DMS153 (cell line): ENCODE measurements at regions not wholly inside any gene's neighbourhood (a gene's known extent, or its start where the extent isn't known, plus 50 kb on each side); places are given as distances from the start of the nearest gene placed in this dataset.

ENCODE experiments used
- DNase-seq: peaks from one replicate; lab custom pipeline; 2025; lab: John Stamatoyannopoulos, UW

- no peak for DNase-seq
Observed at GRCh38 chr5:23367874-23368273, 139.5 kb upstream of the PRDM9 start.

- no peak for DNase-seq
Observed at GRCh38 chr5:23353286-23353685, 154.1 kb upstream of the PRDM9 start.

GRCh38 chr5:23352446-23352845 is 155.0 kb upstream of the PRDM9 start:
- DNase-seq = no peak

GRCh38 chr5:23343121-23343520 is 164.3 kb upstream of the PRDM9 start:
- no peak for DNase-seq

GRCh38 chr5:23332650-23333251 is 174.7 kb upstream of the PRDM9 start:
- DNase-seq = no peak

GRCh38 chr5:23330726-23331125 is 176.7 kb upstream of the PRDM9 start:
- DNase-seq = no peak

- no peak for DNase-seq
Observed at GRCh38 chr5:23319901-23320300, 187.5 kb upstream of the PRDM9 start.

GRCh38 chr5:23318960-23319359 is 188.4 kb upstream of the PRDM9 start:
- DNase-seq = no peak

- no peak for DNase-seq
Observed at GRCh38 chr5:23318166-23318565, 189.2 kb upstream of the PRDM9 start.

- peak; percentile 84 for DNase-seq
Observed at GRCh38 chr5:23316060-23316591, 191.3 kb upstream of the PRDM9 start.

- DNase-seq = no peak
Observed at GRCh38 chr5:23314827-23315226, 192.6 kb upstream of the PRDM9 start.

GRCh38 chr5:23305055-23305454 is 202.4 kb upstream of the PRDM9 start:
- DNase-seq = no peak

GRCh38 chr5:23303836-23304235 is 203.6 kb upstream of the PRDM9 start:
- DNase-seq = no peak

- DNase-seq = no peak
Observed at GRCh38 chr5:23303435-23303834, 204.0 kb upstream of the PRDM9 start.

- no peak for DNase-seq
Observed at GRCh38 chr5:23302438-23302837, 205.0 kb upstream of the PRDM9 start.

- no peak for DNase-seq
Observed at GRCh38 chr5:23289162-23289561, 218.2 kb upstream of the PRDM9 start.

GRCh38 chr5:23284656-23285055 is 222.8 kb upstream of the PRDM9 start:
- DNase-seq = no peak

GRCh38 chr5:23274171-23274570 is 233.2 kb upstream of the PRDM9 start:
- DNase-seq = no peak

- DNase-seq = no peak
Observed at GRCh38 chr5:23269981-23270380, 237.4 kb upstream of the PRDM9 start.

GRCh38 chr5:23268136-23268535 is 239.3 kb upstream of the PRDM9 start:
- DNase-seq = no peak

- no peak for DNase-seq
Observed at GRCh38 chr5:23260621-23261020, 246.8 kb upstream of the PRDM9 start.

- DNase-seq = no peak
Observed at GRCh38 chr5:23257656-23258055, 249.8 kb upstream of the PRDM9 start.

- DNase-seq = no peak
Observed at GRCh38 chr5:23253621-23254198, 253.7 kb upstream of the PRDM9 start.

GRCh38 chr5:23242891-23243290 is 264.5 kb upstream of the PRDM9 start:
- no peak for DNase-seq
